Liver (tissue), 3 donors: ENCODE measurements at regions not wholly inside any gene's neighbourhood (a gene's known extent, or its start where the extent isn't known, plus 50 kb on each side); places are given as distances from the start of the nearest gene placed in this dataset.

Source experiments
- GABPA ChIP-seq, 2 donors: IDR thresholded peaks in 1 of 2; conservative IDR thresholded peaks in 1 of 2; 2 replicates each; pipeline ENCODE4 v1.6.1; 2016; ENCODE audit warnings: antibody characterized with exemption in 2 of 2, mild to moderate bottlenecking in 1 of 2, moderate library complexity in 1 of 2
- RAD21 ChIP-seq, 2 donors: IDR thresholded peaks; 2 replicates each; pipeline ENCODE4 v1.6.1; 2016; ENCODE audit warnings: antibody characterized with exemption in 2 of 2, mild to moderate bottlenecking in 2 of 2
- YY1 ChIP-seq: IDR thresholded peaks from 2 replicates; pipeline ENCODE4 v1.6.1; 2016; ENCODE audit warnings: antibody characterized with exemption, mild to moderate bottlenecking
- TF ChIP-seq, protein P1 (sequence below): fragments of 150-350 bp; IDR thresholded peaks from 2 replicates; pipeline ENCODE4 v1.5.1; 2017; ENCODE audit warnings: improper control_type of control experiment, low read depth, low read length; ENCODE audit not compliant: missing input control
- donor health status: healthy.
- donor health status: healthy.

DNA sequence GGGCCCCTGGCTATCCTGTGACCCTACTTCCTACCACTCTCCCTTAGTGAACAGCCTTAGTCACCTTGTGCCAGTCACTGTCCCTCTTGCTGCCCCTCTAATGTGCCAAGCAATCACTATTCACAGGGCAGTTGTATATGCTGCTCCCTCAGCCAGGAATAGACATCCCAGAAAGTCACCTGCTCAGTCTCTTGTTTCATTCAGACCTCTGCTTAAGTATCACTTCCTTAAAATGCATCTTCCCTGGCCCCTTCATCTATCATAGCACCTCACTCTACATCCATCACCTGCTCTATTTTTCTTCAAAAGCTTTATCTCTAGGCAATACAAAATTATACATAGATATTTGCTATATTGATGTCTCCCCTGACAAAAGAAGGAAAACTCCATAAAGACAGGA, 328.4 kb upstream of the NFE2L3 start:
- TF ChIP-seq, protein P1, sequence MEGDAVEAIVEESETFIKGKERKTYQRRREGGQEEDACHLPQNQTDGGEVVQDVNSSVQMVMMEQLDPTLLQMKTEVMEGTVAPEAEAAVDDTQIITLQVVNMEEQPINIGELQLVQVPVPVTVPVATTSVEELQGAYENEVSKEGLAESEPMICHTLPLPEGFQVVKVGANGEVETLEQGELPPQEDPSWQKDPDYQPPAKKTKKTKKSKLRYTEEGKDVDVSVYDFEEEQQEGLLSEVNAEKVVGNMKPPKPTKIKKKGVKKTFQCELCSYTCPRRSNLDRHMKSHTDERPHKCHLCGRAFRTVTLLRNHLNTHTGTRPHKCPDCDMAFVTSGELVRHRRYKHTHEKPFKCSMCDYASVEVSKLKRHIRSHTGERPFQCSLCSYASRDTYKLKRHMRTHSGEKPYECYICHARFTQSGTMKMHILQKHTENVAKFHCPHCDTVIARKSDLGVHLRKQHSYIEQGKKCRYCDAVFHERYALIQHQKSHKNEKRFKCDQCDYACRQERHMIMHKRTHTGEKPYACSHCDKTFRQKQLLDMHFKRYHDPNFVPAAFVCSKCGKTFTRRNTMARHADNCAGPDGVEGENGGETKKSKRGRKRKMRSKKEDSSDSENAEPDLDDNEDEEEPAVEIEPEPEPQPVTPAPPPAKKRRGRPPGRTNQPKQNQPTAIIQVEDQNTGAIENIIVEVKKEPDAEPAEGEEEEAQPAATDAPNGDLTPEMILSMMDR = no peak
- no peak for TF ChIP-seq YY1
- TF ChIP-seq GABPA (IDR thresholded peaks at IDR 0.05 in 1 of 2, conservative IDR thresholded peaks at IDR 0.05 in 1 of 2) = no peak
- no peak for TF ChIP-seq RAD21 (IDR thresholded peaks at IDR 0.05)
